ENCODE measurements at regions not wholly inside any gene's neighbourhood (a gene's known extent, or its start where the extent isn't known, plus 50 kb on each side); places are given as distances from the start of the nearest gene placed in this dataset.

DNA sequence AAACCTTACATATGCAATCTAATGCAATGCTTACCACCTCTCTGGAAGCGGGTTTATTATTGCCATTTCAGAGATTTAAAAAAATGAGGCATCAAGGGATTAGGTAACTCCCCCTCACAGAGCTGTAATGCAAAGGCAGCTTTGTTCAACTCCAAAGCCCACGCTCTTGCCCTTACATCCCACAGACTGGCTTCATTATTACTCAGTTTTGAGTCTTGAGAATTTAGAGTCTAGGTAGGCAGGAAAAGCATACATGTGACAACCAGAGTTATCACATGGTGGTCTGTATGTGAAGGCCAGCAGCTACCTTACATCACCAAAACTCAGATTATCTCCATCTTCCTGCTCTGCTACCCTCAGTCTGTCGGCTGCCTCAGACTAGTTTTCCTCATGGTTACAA lies 326.9 kb downstream of the UACA start:
- TF ChIP-seq GATA2 (IDR thresholded peaks at IDR 0.05; ENCODE audit: low read depth, low read length) (no peak), GATA3 (IDR thresholded peaks at IDR 0.05; ENCODE audit: low read depth, low read length) (no peak)
